Ascending aorta (tissue), 2 donors: ENCODE measurements at regions not wholly inside any gene's neighbourhood (a gene's known extent, or its start where the extent isn't known, plus 50 kb on each side); places are given as distances from the start of the nearest gene placed in this dataset.

Source experiments
- DNase-seq, 2 donors: peaks; one replicate each; pipeline ENCODE4 v3.0.0-alpha.2; 2019; ENCODE audit warnings: low spot score in 2 of 2
- H3K27ac ChIP-seq, 2 donors: fragments of 200-600 bp; sonication (generic); one replicate each; pipeline ENCODE4 v1.5.1; 2016 to 2017; ENCODE audit warnings: mild to moderate bottlenecking in 1 of 2
- H3K27me3 ChIP-seq: fragments of 200-600 bp; sonication (generic); one replicate; pipeline ENCODE4 v1.5.1; 2017
- H3K36me3 ChIP-seq, 2 donors: fragments of 200-600 bp; sonication (generic); one replicate each; pipeline ENCODE4 v1.5.1; 2016
- H3K4me1 ChIP-seq, 2 donors: fragments of 200-600 bp; sonication (generic); one replicate each; pipeline ENCODE4 v1.5.1; 2016 to 2017; ENCODE audit warnings: mild to moderate bottlenecking in 1 of 2
- H3K4me3 ChIP-seq, 2 donors: fragments of 200-600 bp; sonication (generic); one replicate each; pipeline ENCODE4 v1.5.1; 2016 to 2017; ENCODE audit warnings: mild to moderate bottlenecking in 1 of 2
- H3K9me3 ChIP-seq, 2 donors: fragments of 200-600 bp; sonication (generic); one replicate each; pipeline ENCODE4 v1.5.1; 2016
- CTCF ChIP-seq, 3 experiments: fragments of 200-600 bp in 2 of 3; fragments of 450-650 bp in 1 of 3; sonication (generic) in 2 of 3; IDR thresholded peaks; one replicate each; pipeline ENCODE4 v1.5.1; 2016 to 2019; ENCODE audit warnings: antibody characterized with exemption in 3 of 3, mild to moderate bottlenecking in 1 of 3, moderate library complexity in 1 of 3
- intact Hi-C: fragments of 100-400 bp; cut with DNase I; formaldehyde crosslinking; loops from one replicate; pipeline ENCODE4 v1.15.1; 2023

DNA sequence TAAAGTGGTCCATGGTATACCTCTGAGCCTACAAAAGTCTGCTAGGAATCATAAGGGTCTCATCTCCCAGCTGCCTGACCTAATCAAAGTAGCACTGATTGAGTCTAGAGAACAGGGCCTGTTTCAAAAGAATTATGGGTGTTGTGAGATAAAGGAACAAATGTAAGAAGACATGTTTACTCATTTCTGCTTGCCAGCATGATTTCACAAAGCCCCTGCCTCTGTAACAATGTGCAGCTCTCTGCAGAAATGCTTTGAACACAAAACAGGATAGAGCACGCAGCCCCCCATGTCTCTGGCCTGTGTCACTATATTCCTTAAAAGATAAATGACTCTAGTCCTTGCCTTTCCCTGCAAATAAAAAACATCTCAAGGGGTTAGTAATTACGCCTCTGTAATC is 94.7 kb upstream of the IGSF10 start:
- H3K27me3 ChIP-seq: no peaks in the 10 kb centered on the region
- peaks cover 0 to 2% of the 10 kb centered on the region in 2 donors for H3K4me1 ChIP-seq
- no peak for TF ChIP-seq CTCF (IDR thresholded peaks at IDR 0.05)
- H3K9me3 ChIP-seq: no peaks in the 10 kb centered on the region
- no peak for DNase-seq
- no peaks in the 10 kb centered on the region for H3K36me3 ChIP-seq
- no peak overlapping the region for H3K4me3 ChIP-seq
- intact Hi-C loops: no loop called here
- H3K27ac ChIP-seq: no peak overlapping the region

DNA sequence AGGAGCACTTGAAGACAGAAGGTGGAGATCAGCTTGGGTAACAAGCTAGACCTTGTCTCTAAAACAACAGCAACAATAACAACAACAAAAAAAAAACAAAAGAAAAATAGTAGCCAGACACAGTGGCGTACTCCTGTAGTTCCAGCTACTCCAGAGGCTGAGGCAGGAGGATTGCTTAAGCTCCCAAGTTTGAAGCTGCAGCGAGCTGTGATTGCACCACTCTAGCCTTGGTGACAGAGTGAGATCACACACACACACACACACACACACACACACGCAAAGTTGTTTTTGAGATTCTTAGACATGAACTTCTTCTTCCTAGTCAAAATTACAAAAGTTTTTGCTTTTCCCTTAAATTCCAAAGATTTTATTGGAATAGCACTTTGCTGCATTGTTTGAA is 93.0 kb upstream of the IGSF10 start:
- no peak overlapping the region for H3K27ac ChIP-seq
- TF ChIP-seq CTCF (IDR thresholded peaks at IDR 0.05): no peak
- no peaks in the 10 kb centered on the region for H3K36me3 ChIP-seq
- peaks cover 0 to 2% of the 10 kb centered on the region in 2 donors for H3K4me1 ChIP-seq
- H3K27me3 ChIP-seq: no peaks in the 10 kb centered on the region
- intact Hi-C loops: no loop called here
- no peaks in the 10 kb centered on the region for H3K9me3 ChIP-seq
- H3K4me3 ChIP-seq: no peak overlapping the region
- no peak for DNase-seq

- no peaks in the 10 kb centered on the region for H3K27me3 ChIP-seq
Observed at GRCh38 chr3:151552589-151552988, 91.7 kb upstream of the IGSF10 start.

DNA sequence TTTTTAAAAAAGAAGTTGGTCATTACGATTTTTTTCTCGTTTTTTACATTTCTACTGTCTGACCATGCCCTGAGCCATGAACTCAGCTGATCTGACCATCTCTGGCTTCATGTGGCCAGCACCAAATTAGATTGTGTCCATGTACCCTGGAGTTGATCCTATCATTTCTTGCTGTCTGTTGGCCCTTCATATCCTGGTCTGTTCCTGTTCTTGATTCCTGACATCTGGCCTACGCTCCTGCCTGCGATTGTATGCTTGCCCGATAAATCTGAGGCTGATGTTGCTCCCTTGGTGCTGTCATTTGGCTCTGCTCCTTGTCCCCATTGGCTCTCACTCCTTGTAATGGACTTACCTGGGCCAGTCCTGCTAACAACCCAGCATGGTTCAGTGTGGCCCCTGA is 89.8 kb upstream of the IGSF10 start:
- H3K27ac ChIP-seq: no peak overlapping the region

More at GRCh38 chr3:151552589-151552988, 91.7 kb upstream of the IGSF10 start:
- Histone ChIP-seq H3K36me3 (no peaks in the 10 kb centered on the region), H3K9me3 (no peaks in the 10 kb centered on the region), H3K27ac (no peak overlapping the region), H3K4me3 (no peak overlapping the region), H3K4me1 (peaks cover 0 to 2% of the 10 kb centered on the region in 2 donors)
- intact Hi-C loops: no loop called here
- no peak for DNase-seq
- no peak for TF ChIP-seq CTCF (IDR thresholded peaks at IDR 0.05)

DNA sequence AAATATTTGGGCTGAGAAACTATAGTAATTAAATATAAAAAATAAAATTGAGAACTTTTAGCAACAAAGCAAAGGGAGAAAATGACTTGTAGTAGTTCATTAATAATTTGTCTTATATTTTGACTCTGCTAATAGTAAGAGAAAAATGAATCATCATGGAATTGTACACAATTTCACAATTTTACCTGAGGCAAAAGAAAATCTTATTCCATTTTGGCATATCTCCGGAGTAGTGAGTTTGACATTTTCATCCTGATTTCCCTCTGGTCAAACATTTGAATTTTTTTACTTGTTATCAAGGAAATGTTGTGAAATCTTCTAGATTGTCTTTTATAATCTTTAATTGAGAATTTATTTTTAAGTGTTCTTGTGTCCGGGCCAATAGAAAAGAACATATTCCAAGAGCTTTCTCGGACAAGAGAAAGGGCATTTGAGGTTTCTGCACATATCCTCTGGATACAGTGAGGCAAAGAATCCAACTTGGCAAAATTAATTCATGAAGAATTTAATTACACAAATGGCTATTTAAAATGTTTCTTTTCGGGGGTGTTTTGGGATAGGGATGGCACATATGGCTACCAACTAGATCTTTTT is 89.3 kb upstream of the IGSF10 start:
- Histone ChIP-seq H3K27ac (no peak overlapping the region), H3K27me3 (no peaks in the 10 kb centered on the region), H3K9me3 (no peaks in the 10 kb centered on the region), H3K4me3 (no peak overlapping the region), H3K4me1 (no peaks in the 10 kb centered on the region), H3K36me3 (no peaks in the 10 kb centered on the region)
- intact Hi-C loops: no loop called here
- TF ChIP-seq CTCF (IDR thresholded peaks at IDR 0.05): no peak
- DNase-seq: no peak

More for the DNA sequence above, 89.8 kb upstream of the IGSF10 start:
- intact Hi-C loops: no loop called here
- H3K27me3 ChIP-seq: no peaks in the 10 kb centered on the region
- no peak for DNase-seq
- no peak for TF ChIP-seq CTCF (IDR thresholded peaks at IDR 0.05)
- no peak overlapping the region for H3K4me3 ChIP-seq
- no peaks in the 10 kb centered on the region for H3K4me1 ChIP-seq
- no peaks in the 10 kb centered on the region for H3K9me3 ChIP-seq
- H3K36me3 ChIP-seq: no peaks in the 10 kb centered on the region

DNA sequence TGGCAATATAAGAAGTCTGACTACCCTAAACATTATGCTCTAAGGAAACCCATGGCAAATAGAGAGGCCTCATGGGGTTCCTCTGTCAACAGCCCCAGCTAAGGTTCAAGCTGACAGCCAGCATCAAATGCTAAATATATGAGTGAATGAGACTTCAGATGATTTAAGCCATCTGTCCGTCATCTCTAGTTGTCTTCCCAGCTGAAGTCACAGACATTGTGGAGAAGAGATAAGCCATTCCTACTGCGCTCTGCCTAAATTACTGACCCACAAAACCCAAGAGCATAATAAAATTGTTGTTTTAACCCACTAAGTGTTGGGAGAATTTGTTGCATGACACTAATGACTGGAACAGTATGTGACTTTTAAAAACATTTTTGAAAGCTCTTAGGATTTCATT is 87.3 kb upstream of the IGSF10 start:
- no peaks in the 10 kb centered on the region for H3K4me1 ChIP-seq

More for the DNA sequence above, 87.3 kb upstream of the IGSF10 start:
- H3K36me3 ChIP-seq: no peaks in the 10 kb centered on the region
- no peak overlapping the region for H3K27ac ChIP-seq
- no peak overlapping the region for H3K4me3 ChIP-seq
- no peaks in the 10 kb centered on the region for H3K27me3 ChIP-seq
- no peak for DNase-seq
- no peaks in the 10 kb centered on the region for H3K9me3 ChIP-seq
- intact Hi-C loops: no loop called here
- TF ChIP-seq CTCF (IDR thresholded peaks at IDR 0.05): no peak
